ENCODE measurements at regions not wholly inside any gene's neighbourhood (a gene's known extent, or its start where the extent isn't known, plus 50 kb on each side); places are given as distances from the start of the nearest gene placed in this dataset.

GRCh38 chr4:165814256-165815020, 58.6 kb upstream of the TLL1 start:
- TF ChIP-seq POLR2AphosphoS5 (IDR thresholded peaks at IDR 0.05; ENCODE audit: low read depth, low read length) (no peak), SIN3A (IDR thresholded peaks at IDR 0.05; ENCODE audit: borderline replicate concordance, insufficient read depth, low read length) (no peak), REST (IDR thresholded peaks at IDR 0.05; ENCODE audit: insufficient read depth in 1 of 2, low read depth in 2 of 2, low read length in 2 of 2) (no peak), FOXP2 (optimal IDR thresholded peaks at IDR 0.05; ENCODE audit: borderline replicate concordance, extremely low read depth, extremely low read length, insufficient read depth) (no peak), TAF1 (IDR thresholded peaks at IDR 0.05; ENCODE audit: borderline replicate concordance, insufficient read depth, low read length) (no peak)

Data from PFSK-1 (cell line).